ENCODE measurements at regions not wholly inside any gene's neighbourhood (a gene's known extent, or its start where the extent isn't known, plus 50 kb on each side); places are given as distances from the start of the nearest gene placed in this dataset.

DNA sequence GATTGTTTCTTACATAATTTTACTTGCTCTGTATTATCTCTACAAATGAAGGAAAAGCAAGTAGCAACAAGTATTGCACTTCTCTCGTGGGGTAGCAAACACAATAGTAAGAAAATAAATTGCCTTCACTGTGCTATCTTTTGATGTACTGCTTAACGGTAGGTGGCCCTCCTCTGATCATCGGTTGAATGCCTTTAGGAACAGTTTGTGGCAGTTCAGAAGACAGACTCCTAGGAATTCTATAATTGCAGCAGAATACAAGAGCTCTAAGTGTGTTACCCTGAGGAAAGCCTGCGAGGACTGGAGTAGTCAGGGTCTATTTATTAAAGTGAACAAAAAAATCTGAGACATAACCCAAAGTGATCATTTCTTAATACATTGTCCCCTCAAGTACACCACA, 1135.9 kb downstream of the KCNT2 start:
- no peak overlapping the region for H3K4me3 ChIP-seq (ENCODE audit: low read depth, low read length)
- TF ChIP-seq, protein P1, sequence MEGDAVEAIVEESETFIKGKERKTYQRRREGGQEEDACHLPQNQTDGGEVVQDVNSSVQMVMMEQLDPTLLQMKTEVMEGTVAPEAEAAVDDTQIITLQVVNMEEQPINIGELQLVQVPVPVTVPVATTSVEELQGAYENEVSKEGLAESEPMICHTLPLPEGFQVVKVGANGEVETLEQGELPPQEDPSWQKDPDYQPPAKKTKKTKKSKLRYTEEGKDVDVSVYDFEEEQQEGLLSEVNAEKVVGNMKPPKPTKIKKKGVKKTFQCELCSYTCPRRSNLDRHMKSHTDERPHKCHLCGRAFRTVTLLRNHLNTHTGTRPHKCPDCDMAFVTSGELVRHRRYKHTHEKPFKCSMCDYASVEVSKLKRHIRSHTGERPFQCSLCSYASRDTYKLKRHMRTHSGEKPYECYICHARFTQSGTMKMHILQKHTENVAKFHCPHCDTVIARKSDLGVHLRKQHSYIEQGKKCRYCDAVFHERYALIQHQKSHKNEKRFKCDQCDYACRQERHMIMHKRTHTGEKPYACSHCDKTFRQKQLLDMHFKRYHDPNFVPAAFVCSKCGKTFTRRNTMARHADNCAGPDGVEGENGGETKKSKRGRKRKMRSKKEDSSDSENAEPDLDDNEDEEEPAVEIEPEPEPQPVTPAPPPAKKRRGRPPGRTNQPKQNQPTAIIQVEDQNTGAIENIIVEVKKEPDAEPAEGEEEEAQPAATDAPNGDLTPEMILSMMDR (IDR thresholded peaks at IDR 0.05; ENCODE audit: insufficient read depth, low read depth, low read length) = no peak
- no peak for DNase-seq (ENCODE audit: low read depth)

DNA sequence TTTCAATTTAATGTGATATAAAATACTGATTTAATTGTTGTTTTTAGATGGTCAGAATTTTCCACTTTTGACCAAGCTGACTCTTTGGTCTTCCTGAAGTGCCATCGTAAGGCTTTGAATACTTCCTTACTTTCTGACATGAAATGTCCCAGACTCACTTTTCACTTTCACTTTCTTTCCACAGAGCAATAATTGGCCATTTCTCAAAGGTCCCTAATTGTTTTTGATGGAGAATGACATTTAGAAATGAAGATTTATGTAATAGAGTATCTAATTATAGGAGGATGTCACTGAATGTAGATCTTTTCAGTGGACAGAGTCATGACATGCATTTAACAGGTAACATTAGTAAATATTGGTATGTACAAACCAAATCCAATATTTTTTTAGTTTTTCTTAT, 1141.6 kb downstream of the KCNT2 start:
- DNase-seq (ENCODE audit: low read depth) = no peak
- no peak overlapping the region for H3K4me3 ChIP-seq (ENCODE audit: low read depth, low read length)
- TF ChIP-seq, protein P1 (IDR thresholded peaks at IDR 0.05; ENCODE audit: insufficient read depth, low read depth, low read length) = no peak

DNA sequence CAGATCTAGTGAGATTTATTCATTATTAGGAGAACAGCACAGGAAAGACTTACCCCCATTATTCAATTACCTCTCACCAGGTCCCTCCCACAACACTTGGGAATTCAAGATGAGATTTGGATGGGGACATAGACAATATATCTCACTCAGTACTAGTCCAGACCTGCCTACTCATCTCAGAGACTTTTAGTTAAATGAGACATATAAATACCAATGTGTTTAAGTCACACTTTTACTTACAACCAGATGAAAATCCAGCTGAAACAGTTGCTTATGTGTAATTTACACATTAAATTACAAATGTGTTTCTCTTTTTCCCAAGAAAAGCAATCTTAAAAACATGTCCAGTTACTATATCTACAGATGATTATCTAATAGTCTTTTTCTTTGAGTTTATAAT, 1145.6 kb downstream of the KCNT2 start:
- H3K4me3 ChIP-seq (ENCODE audit: low read depth, low read length) = no peak overlapping the region
- TF ChIP-seq, protein P1 (IDR thresholded peaks at IDR 0.05; ENCODE audit: insufficient read depth, low read depth, low read length) = no peak
- no peak for DNase-seq (ENCODE audit: low read depth)

DNA sequence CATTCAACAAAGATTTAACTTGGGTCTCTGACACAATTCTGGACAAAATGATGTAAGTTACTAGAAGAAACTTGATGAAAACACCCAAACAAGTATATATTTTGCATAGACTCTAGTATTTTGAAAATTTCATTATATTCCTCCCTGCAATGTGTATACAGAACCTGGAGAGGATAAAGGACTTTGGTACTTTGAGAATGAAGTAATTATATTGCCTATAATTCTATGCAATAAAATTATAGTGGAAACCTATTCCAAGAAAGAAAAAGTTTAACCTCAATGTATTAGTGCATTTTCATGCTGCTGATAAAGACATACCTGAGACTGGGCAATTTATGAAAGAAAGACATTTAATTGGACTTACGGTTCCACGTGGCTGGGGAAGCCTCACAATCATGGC, 1146.1 kb downstream of the KCNT2 start:
- TF ChIP-seq, protein P1 (IDR thresholded peaks at IDR 0.05; ENCODE audit: insufficient read depth, low read depth, low read length) = no peak
- DNase-seq (ENCODE audit: low read depth) = no peak
- H3K4me3 ChIP-seq (ENCODE audit: low read depth, low read length) = no peak overlapping the region

DNA sequence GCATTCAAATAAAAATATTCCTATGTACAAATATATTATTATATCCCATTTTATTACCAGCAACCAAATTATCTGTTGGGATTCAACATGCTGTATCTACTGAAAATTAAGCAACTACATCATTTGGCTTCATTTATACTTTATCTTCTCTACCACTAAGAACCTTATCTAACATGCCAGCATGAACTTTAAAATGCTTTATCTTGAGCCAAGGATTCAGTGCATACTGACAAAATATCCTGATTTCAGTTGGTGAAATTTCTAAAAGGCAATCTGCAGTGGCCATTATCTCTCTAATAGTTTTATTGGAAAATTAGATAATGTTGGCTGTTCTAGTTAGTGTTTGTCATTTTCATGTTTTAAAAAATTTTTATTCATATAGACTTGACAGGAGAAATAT, 1149.9 kb downstream of the KCNT2 start:
- H3K4me3 ChIP-seq (ENCODE audit: low read depth, low read length) = no peak overlapping the region
- TF ChIP-seq, protein P1 (IDR thresholded peaks at IDR 0.05; ENCODE audit: insufficient read depth, low read depth, low read length) = no peak
- DNase-seq (ENCODE audit: low read depth) = no peak

DNA sequence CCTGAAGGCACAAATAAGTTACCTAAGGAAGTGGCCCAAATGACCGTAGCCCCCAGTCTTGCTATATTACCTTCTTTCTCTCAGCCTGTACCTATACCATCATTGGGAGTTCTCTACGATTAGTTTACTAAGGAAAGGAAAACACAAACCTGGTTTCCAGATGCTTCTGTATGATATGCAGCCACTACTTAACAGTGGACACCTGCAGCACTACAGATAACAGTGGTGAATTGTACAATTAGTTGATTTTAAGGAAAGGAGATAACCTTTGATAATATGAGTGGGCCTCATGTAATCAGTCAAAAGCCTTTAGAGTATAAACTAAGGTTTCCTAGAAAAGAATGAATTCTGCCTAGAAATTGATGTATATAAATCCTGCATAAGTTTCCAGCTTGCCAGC, 1157.4 kb downstream of the KCNT2 start:
- no peak for DNase-seq (ENCODE audit: low read depth)
- TF ChIP-seq, protein P1 (IDR thresholded peaks at IDR 0.05; ENCODE audit: insufficient read depth, low read depth, low read length) = no peak
- H3K4me3 ChIP-seq (ENCODE audit: low read depth, low read length) = no peak overlapping the region

DNA sequence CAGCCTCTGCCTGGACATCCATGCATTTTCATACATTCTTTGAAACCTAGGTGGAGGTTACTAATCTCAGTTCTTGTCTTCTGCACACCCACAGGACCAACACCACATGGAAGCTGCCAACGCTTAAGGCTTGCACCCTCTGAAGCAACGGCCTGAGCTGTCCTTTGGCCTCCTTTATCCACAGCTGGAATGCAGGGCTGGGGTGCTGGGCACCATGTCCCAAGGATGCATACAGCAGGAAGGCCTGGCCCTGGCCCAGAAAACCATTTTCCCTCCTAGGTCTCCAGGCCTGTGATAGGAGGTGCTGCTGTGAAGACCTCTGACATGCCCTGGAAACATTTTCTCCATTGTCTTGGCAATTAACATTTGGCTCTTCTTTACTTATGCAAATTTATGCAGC, 1168.6 kb downstream of the KCNT2 start:
- H3K4me3 ChIP-seq (ENCODE audit: low read depth, low read length) = no peak overlapping the region
- TF ChIP-seq, protein P1 (IDR thresholded peaks at IDR 0.05; ENCODE audit: insufficient read depth, low read depth, low read length) = no peak
- DNase-seq (ENCODE audit: low read depth) = no peak

Measured in fibroblast of villous mesenchyme (primary cell).